Nucleus accumbens (tissue), 56 donors: ENCODE measurements at regions not wholly inside any gene's neighbourhood (a gene's known extent, or its start where the extent isn't known, plus 50 kb on each side); places are given as distances from the start of the nearest gene placed in this dataset.

Source experiments
- DNase-seq, 56 donors: peaks; one replicate each; lab custom pipeline; 2025; lab: John Stamatoyannopoulos, UW

DNA sequence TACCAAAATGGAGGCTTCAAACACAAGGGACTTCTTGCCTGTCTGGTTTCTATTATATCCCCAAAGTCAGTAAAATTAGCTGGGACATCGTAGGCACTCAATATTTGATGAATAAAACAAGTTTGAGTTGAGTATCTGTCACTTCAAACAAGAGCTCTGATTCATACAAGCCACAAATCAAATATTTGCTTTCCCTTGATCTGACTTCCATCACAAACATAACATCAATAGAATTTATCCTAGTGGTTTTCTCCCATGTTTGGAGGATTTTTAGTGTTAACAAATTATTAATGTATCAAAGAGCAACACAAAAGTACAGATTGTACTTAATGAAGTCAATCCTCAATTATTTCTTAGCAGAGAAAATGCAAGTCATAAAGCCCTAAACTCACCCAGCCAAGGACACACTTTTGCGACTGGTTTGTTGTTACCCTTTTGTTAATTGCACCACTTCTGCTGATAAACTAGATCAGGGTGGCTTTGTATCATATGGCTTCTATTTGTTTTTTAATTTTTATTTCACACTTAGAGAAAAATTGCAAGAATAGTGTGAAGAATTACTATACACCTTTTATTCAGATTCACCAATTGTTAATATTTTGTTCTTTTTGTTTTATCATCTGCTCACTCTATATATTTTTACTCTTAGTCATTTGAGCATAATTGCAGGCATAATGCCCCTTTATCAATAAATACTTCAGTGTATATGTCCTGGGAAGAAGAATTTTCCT is 117.4 kb upstream of the PRDM1 start:
- DNase-seq = no peak

DNA sequence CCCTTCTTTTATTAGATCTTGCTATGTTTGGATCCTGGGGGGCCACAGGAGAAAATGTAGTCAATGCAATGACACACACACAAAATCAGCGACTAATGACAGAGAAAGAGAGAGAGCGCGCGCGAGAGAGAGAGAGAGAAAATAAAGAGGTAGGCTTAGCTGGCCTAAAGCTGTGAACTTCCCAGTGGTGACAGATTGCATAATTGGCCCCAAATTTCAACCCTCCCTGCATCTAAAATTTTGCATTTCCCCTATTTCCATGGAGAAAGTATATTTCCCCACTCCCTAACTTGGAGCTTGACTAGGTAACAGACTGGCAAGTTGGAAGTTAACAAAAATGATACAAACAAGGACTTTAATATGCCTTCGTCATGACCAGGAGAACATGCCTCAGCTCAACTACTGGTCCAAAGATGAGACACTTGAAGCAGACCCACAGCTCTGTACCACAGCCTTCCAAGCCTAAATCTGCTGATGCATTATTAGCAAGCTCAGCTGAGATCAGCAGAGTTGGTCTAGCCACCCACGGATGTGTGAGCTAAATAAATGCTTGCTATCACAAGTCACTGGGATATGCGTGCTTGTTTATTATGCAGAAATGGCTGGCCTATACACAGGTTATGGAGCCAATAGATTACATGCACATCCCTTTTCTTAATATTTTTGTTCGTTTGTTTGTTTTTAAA is 118.1 kb upstream of the PRDM1 start:
- no peak for DNase-seq

GRCh38 chr6:105966481-105966880 is 119.7 kb upstream of the PRDM1 start:
- DNase-seq = no peak

DNA sequence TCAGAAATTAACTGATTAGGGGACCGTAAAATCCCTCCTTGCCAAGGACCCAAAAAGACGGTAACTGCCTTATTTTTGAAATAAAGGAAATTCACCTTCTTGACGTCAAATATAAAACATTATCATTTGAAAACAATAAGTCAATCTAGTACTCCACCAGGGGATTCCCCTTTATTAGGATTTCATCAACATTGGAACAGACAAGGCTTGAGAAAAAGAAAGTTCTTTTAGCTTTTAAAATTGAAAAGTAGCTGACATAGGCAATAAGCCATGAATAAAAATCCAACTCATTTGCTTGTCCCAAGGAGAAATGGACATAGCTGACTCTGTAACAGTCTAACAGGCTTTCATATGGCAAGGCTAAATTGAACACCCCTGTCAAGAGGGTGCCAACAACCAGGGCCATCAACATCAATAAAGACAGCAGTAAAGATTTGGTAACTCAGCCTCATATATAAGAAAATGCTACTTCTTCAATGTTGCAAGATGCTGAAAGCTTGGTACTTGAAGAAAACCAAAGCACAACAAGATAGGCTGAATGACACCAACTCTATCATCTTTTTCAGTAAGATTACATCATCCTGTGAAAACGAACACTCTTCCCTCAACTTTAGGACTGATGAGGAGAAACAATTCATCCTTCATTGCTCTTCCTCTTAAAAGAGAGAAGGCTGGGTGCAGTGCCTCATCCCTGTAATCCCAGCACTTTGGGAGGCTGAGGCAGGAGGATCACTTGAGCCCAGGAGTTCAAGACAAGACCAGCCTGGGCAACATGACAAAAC is 121.0 kb upstream of the PRDM1 start:
- no peak for DNase-seq

DNA sequence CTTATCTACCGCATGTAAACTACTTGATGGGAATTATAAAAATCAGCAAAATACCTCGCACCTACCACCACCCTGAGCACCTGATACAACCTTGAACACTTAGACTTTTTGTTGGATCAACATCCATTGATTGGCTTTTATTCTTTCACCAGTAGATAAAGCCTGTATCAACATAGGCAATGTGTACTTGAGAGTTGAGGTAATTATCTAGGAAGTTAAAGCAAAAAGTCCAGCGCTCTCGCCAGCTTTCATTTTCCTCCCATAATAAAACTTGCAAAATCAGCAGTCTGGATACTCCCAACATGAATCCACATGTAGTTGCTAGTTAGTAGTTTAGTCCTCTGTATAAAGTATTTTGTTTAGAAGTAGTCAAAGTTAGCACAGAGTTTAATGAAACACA is 132.0 kb upstream of the PRDM1 start:
- DNase-seq = no peak

DNA sequence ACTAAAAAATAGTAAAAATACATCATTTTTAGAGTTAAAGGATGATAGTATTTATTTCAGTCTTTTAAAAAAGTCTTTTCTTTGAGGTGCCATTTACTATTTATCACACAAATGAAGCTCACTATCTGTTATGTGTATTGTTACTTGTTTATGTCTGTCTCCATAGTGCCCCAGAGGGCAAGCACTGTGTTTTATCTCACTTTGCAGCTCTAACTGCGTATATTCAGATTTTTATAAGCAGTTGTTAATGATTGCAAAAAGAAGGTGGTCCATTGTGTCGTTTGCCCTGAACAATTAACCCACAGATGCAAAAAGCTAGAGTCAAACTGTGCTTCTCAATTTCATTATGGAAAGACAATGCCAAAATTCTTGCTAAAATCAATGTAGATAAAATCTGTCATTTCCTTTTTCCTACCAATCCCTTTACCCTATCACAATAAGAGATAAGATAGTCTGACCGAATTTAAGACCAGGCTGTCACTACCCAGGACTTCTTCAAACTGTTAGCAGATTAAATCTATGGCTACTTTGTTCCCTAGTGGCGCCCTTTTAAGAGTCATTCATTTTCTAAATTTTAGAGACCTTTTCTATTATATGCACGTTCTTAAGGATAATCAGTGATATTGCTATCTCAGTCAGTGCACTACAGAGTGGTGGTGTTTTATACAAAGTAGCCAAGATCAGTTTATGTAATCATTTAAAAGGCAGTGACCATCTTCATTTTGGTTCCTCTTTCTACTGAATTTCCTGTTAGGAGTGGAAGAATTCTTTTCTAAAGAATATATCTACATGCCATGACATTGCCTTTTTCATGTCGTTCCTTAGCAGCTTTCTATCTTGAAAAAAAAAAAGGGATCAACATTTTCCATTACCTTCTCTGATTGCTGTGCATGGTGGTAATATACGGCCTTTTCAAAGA is 133.1 kb upstream of the PRDM1 start:
- DNase-seq = no peak

- DNase-seq = no peak
Observed at GRCh38 chr6:105952326-105952725, 133.8 kb upstream of the PRDM1 start.

GRCh38 chr6:105951322-105951721 is 134.8 kb upstream of the PRDM1 start:
- DNase-seq = no peak

GRCh38 chr6:105949869-105950268 is 136.3 kb upstream of the PRDM1 start:
- no peak for DNase-seq

DNA sequence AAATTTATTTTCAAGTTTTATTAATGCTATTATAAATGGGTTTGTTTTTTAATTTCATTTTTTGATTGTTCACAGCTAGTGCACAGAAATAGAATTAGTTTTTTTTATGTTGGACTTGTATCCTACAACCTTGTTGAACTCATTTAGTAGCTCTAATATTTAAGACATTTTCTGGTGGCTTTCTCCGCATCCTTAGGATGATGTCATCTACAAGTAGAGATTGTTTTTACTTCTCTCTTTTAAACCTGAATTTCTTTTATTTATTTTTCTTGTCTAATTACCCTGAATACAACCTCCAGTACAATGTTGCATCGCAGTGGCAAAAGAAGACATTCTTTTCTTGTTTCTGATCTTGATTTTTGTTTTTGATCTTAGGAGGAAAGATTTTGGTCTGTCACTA is 142.6 kb upstream of the PRDM1 start:
- DNase-seq = no peak

DNA sequence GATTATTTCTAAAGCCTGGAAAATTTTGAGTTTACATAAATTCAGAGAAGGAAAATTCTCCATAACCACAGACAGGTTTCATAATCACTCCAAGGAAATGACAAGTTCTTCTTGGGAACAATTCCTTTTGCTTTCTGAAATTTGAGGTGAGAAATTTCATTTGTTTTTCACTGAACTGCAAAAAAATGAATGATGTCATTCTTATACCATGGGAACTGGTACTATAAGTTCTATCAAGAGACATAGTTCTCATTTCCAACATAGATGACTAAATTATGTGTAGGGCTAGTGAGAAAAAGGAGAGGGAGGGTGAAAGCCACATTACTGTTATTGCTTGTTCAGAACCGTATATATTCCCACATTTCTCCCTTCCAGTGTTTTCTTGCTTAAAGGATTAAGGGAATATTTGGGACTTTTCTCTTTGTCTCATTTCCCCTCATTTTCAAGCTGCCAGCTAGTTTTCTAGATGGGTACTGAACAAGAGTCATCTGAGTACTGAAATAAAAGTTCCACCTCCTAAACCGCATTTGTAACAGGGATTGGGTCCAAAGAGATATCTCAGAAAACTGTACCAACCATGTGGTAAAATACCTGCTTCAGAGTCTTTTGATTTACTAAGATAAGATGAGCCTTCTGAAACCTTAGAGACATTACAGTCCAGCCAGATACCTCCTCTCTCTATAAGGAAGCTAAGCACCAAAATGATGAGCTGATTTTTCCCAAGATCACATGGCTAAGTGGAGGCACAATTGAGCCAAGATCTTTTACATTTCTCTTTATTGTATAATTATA is 144.3 kb upstream of the PRDM1 start:
- no peak for DNase-seq

- no peak for DNase-seq
Observed at GRCh38 chr6:105940990-105941389, 145.1 kb upstream of the PRDM1 start.

DNA sequence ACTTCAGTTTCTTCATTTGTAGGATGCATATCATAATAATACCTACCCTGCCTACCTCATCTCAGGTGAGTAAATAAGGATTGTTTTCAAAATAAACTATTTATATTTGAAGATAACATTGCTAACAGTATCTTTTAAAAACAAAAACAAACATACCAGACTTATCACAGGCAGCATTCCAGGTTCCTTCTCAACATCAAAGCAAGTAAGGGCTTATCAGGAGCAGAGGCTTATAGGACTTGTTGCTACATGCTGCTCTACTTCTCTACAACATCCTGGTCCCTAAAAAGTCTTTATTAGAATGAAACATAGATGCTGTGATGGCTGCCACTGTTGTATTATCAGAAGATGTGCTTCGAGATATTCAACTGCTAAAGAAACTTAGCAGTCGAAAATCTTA is 149.2 kb upstream of the PRDM1 start:
- DNase-seq = no peak

DNA sequence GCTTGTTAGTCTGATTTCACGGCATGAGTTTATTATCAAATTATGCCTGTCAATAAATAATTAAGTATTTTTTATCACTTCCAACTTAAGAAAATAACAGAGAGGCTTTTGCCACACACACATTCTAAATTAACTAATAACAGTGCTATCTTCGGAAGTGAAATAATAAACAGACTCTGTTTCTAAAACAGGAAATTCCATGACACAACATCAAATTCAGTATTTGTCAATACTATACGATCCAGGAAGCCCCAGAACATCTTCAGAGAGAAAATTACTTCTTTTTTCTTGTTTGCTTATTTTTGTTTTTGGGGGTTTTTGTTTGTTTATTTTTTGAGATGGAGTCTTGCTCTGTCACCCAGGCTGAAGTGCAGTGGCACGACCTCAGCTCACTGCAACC is 150.7 kb upstream of the PRDM1 start:
- DNase-seq = no peak

DNA sequence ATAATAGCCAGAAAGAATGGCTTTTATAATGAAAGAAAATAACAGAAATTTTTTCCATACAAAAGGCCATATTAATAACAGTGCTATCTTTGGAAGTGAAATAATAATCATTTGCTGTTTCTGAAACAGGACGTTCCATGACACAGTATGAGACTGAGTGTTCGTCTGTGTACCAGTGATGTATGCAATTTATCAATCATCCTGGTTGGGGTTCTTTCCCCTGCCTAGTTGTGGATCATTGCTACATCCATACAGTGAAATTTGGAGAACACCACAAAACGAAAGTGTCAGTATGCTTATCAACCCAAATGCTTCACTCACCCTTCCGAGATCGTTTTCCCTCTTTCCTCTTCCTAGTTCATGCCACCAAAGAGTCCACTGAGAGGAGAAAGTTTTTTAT is 151.4 kb upstream of the PRDM1 start:
- DNase-seq = no peak

- DNase-seq = no peak
Observed at GRCh38 chr6:105932440-105932839, 153.7 kb upstream of the PRDM1 start.

- no peak for DNase-seq
Observed at GRCh38 chr6:105929626-105930025, 156.5 kb upstream of the PRDM1 start.

- no peak for DNase-seq
Observed at GRCh38 chr6:105926318-105926717, 159.8 kb upstream of the PRDM1 start.

DNA sequence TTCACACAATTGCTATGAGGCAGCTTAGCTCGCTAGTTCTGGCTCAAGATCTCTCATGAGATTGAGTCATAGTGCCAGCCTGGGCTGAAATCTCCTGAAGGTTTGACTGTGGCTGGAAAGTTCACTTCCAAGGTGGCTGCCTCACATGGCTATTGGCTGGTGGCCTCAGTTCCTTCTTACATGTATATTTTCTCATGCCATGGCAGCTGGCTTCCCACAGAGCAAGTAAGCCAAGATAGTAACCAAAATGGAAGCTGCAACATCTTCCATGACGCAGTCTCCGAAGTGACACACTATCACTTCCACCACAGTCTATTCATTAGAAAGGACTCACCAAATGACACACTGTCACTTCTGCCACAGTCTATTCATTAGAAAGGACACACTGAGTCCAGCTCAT is 160.4 kb upstream of the PRDM1 start:
- no peak for DNase-seq

GRCh38 chr6:105921781-105922180 is 164.4 kb upstream of the PRDM1 start:
- DNase-seq = no peak
